ENCODE measurements at regions not wholly inside any gene's neighbourhood (a gene's known extent, or its start where the extent isn't known, plus 50 kb on each side); places are given as distances from the start of the nearest gene placed in this dataset.

GRCh38 chr11:47913529-47914244 is 65.5 kb upstream of the NUP160 start:
- TF ChIP-seq CTCF (IDR thresholded peaks at IDR 0.05), result no peak
- TF ChIP-seq POLR2A (IDR thresholded peaks at IDR 0.05), result no peak
